Nephron progenitor cell (in vitro differentiated cells): ENCODE measurements at regions not wholly inside any gene's neighbourhood (a gene's known extent, or its start where the extent isn't known, plus 50 kb on each side); places are given as distances from the start of the nearest gene placed in this dataset.

Source experiments
- DNase-seq: peaks from one replicate; pipeline ENCODE4 v3.0.0; 2021
- H3K27ac Mint-ChIP-seq: 2 replicates; pipeline ENCODE4 v1.8.0; 2021; ENCODE audit warnings: mild to moderate bottlenecking, moderate library complexity, mixed read lengths
- H3K27me3 Mint-ChIP-seq: 2 replicates; pipeline ENCODE4 v1.8.0; 2021; ENCODE audit warnings: mild to moderate bottlenecking, low read depth, mixed read lengths; ENCODE audit not compliant: poor library complexity
- H3K36me3 Mint-ChIP-seq: 2 replicates; pipeline ENCODE4 v1.8.0; 2021; ENCODE audit warnings: low read depth, mixed read lengths
- H3K4me1 Mint-ChIP-seq: 2 replicates; pipeline ENCODE4 v1.8.0; 2021; ENCODE audit warnings: mixed read lengths
- H3K4me3 Mint-ChIP-seq: 2 replicates; pipeline ENCODE4 v1.8.0; 2021; ENCODE audit warnings: mild to moderate bottlenecking, moderate library complexity, mixed read lengths
- H3K9me3 Mint-ChIP-seq: 2 replicates; pipeline ENCODE4 v1.8.0; 2021; ENCODE audit warnings: mild to moderate bottlenecking, moderate library complexity, mixed read lengths
- TF ChIP-seq, protein P1 (sequence below): fragments of 200-600 bp; sonication (generic); IDR thresholded peaks from 2 replicates; pipeline ENCODE4 v1.5.0; 2021; ENCODE audit warnings: antibody characterized with exemption

DNA sequence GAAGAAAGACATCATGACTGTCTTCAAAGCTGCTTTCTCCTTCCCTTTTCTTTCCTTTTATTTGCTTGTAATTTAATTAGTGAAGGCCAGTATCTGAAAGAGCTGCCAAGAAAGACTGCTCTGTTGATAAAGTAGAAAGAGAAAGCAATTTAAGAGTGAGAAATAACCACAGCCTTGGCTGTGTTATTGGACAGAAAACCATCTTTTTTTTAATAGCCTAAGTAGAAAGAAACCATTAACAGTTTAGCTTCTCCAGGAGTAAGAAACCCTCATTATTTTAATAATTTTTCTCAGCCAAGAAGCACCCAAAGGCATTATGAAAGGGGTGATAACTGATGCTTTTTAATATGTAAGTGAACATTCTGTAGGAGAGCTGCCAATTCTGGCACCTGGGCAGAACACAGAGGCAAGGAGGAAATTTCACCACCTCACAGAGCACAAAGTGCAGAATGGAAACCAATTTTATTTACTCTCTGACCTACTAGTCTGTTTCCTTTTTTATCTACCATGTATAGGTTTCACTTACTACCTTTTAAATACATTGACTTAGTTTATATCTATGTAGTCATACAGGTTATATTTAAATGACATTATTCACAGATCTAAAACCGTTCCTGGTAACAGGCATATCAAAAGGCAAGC lies 703.2 kb downstream of the MRPL39 start:
- H3K4me3 Mint-ChIP-seq: no peak overlapping the region
- peaks cover 3% of the 10 kb centered on the region for H3K27me3 Mint-ChIP-seq
- H3K27ac Mint-ChIP-seq: no peak overlapping the region
- DNase-seq: no peak
- peaks cover 24% of the 10 kb centered on the region for H3K9me3 Mint-ChIP-seq
- no peaks in the 10 kb centered on the region for H3K4me1 Mint-ChIP-seq
- H3K36me3 Mint-ChIP-seq: no peaks in the 10 kb centered on the region
- TF ChIP-seq, protein P1, sequence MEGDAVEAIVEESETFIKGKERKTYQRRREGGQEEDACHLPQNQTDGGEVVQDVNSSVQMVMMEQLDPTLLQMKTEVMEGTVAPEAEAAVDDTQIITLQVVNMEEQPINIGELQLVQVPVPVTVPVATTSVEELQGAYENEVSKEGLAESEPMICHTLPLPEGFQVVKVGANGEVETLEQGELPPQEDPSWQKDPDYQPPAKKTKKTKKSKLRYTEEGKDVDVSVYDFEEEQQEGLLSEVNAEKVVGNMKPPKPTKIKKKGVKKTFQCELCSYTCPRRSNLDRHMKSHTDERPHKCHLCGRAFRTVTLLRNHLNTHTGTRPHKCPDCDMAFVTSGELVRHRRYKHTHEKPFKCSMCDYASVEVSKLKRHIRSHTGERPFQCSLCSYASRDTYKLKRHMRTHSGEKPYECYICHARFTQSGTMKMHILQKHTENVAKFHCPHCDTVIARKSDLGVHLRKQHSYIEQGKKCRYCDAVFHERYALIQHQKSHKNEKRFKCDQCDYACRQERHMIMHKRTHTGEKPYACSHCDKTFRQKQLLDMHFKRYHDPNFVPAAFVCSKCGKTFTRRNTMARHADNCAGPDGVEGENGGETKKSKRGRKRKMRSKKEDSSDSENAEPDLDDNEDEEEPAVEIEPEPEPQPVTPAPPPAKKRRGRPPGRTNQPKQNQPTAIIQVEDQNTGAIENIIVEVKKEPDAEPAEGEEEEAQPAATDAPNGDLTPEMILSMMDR: no peak

DNA sequence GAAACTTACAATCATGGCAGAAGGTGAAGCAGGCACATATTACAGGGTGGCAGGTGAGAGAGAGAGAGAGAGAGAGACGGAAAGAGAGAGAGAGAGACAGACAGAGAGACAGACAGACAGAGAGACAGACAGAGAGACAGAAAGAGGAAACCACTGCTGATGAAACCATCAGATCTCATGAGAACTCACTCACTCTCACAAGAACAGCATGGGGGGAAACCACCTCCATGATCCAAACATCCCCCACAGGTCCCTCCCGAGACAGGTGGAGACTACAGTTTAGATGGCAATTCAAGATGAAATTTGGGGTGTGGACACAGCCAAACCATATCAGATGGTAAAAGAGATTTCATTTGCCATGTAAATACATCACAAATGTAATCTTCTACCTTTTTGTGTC lies 708.1 kb downstream of the MRPL39 start:
- no peaks in the 10 kb centered on the region for H3K36me3 Mint-ChIP-seq
- TF ChIP-seq, protein P1: no peak
- peaks cover 32% of the 10 kb centered on the region for H3K9me3 Mint-ChIP-seq
- no peak for DNase-seq
- no peaks in the 10 kb centered on the region for H3K4me1 Mint-ChIP-seq
- no peak overlapping the region for H3K4me3 Mint-ChIP-seq
- H3K27ac Mint-ChIP-seq: no peak overlapping the region
- H3K27me3 Mint-ChIP-seq: peaks cover 3% of the 10 kb centered on the region

DNA sequence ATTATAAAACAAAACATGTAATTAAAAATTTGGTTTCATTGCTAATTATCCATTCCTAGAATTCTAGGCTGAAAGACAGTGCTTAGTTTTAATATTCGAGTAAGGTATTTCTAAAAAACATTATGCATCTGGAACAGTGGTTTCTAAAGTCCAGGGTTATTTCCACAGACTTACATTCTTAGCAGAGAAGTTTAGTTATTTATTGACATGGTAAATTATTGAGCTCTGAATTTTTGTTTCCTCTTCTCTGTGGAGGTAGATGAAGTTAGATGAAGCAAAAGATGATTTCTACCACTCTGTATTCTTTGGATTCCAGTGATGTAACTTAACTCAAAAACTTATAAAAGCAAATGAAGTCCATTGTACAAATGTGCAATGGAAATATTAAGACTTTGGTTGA lies 709.4 kb downstream of the MRPL39 start:
- H3K27me3 Mint-ChIP-seq: peaks cover 3% of the 10 kb centered on the region
- peaks cover 20% of the 10 kb centered on the region for H3K9me3 Mint-ChIP-seq
- H3K27ac Mint-ChIP-seq: no peak overlapping the region
- TF ChIP-seq, protein P1: no peak
- no peaks in the 10 kb centered on the region for H3K4me1 Mint-ChIP-seq
- no peak for DNase-seq
- H3K36me3 Mint-ChIP-seq: no peaks in the 10 kb centered on the region
- no peak overlapping the region for H3K4me3 Mint-ChIP-seq

DNA sequence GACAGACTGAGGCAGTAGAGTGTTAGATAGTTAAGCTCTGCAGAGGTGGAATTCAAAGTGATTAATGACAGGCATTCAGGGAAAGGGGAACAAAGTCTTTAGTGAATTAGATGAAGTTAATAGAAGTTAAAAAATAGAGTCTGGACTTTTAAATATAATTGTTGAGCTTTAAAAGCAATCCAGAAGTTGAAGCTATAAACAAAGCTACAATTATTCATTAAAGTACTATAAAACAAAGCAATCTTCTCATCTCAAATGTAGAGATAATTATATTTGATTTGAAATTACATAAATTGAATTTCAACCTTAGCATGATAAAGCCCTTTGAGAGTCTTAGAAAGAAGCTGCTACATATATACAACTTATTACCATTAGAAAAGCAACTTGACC lies 710.6 kb downstream of the MRPL39 start:
- Mint-ChIP-seq H3K4me1 (no peaks in the 10 kb centered on the region), H3K27ac (no peak overlapping the region), H3K4me3 (no peak overlapping the region), H3K9me3 (peaks cover 20% of the 10 kb centered on the region), H3K27me3 (no peaks in the 10 kb centered on the region), H3K36me3 (no peaks in the 10 kb centered on the region)
- TF ChIP-seq, protein P1: no peak
- DNase-seq: no peak

DNA sequence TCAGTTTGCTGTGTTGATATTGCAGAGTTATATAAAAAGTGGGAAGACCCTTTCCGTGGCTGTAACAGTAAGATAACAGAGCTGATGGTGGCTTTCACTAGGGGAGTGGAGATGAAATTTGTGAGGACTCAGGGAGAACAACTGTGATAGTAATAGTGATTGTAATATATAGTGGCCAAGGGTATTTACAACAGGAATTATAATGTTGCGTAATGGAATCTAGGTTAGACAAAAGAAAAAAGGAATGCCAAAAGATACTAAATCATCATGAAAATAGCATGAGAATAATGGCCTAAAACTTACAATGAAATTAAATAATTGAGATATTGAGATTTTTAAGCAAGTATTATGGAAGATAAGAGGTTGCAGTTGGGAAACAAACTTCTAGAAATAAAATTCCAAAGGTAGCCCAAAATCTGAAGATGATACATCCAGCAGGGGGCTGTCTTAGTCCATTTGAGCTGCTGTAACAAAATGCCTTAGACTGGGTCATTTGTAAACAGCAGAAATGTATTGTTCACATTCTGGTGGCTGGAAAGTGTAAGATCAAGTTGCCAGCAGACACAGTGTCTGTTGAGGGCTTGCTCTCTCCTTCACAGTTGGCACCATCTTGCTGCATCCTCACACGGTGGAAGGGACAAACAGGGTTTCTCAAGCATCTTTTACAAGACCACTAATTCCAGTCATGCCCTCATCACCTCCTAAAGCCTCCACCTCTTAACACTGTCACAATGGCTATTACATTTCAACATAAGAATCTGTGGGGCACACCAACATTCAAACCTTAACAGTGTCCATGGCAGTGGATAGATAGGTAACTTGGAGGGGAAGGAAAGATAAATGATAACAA lies 711.2 kb downstream of the MRPL39 start:
- Mint-ChIP-seq H3K4me1 (no peaks in the 10 kb centered on the region), H3K9me3 (peaks cover 20% of the 10 kb centered on the region), H3K36me3 (no peaks in the 10 kb centered on the region), H3K27ac (no peak overlapping the region), H3K4me3 (no peak overlapping the region), H3K27me3 (no peaks in the 10 kb centered on the region)
- TF ChIP-seq, protein P1: peak; percentile 40
- DNase-seq: no peak
